LNCaP clone FGC (cell line): ENCODE measurements at regions not wholly inside any gene's neighbourhood (a gene's known extent, or its start where the extent isn't known, plus 50 kb on each side); places are given as distances from the start of the nearest gene placed in this dataset.
"Not testable (repeated sequence)": the region's sequence is repeated elsewhere in the genome, so short reads cannot be mapped to it uniquely, and the experiment has no call there.

Experiments
- DNase-seq: peaks from one replicate; pipeline ENCODE4 v3.0.0-alpha.2; 2011; ENCODE audit warnings: low read depth
- H3K4me3 ChIP-seq: 2 replicates; pipeline ENCODE4 v1.5.1; 2011; ENCODE audit warnings: mild to moderate bottlenecking, low read depth, low read length, control low read depth
- CTCF ChIP-seq: IDR thresholded peaks from 2 replicates; pipeline ENCODE4 v1.5.1; 2012; ENCODE audit warnings: mild to moderate bottlenecking; ENCODE audit not compliant: control insufficient read depth, insufficient read depth; ENCODE audit errors: extremely low read depth

DNA sequence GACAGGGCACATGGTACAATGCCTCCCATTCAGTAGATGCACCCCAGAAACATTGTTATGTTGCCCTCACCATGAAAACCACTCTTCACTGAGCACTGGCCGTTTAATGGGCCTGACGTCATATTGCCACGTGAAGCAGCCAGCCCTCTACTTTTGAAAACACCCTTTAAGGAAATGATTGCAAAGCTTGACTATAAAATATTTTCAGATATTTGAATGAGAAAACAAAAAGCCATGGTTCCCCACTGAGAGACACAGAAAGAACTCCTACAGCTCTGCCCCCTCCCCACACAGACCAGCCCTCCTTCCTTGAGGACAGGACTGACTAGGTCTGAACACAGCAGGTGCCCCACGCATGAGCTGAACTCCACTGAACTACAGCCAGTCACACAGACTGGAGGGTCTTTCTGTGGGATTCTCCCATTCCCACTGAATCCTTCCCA is 349.1 kb downstream of the ANAPC1 start:
- DNase-seq: no peak
- H3K4me3 ChIP-seq: no peak overlapping the region
- no peak for TF ChIP-seq CTCF

DNA sequence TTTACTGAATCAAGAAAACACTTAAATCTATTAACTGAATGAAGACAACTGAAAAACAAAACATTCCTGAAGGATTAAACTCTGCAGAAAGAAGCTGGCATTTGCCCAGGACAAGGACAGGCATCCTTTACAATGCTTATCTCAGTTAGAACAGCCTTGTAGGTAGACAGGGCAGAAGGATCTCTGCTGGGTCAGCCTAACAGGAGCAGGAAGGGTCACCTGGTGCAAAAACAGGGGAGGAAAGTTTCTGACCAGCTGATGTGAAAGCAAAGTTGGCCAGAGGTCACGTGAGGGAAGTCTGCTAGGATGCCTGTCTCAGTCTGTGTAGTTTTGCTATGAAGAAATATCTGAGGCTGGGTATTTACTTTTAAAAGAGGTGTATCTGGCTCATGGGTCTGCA is 348.6 kb downstream of the ANAPC1 start:
- no peak overlapping the region for H3K4me3 ChIP-seq
- no peak for TF ChIP-seq CTCF
- DNase-seq: no peak

GRCh38 chr2:111537078-111537655 is 346.8 kb downstream of the ANAPC1 start:
- no peak overlapping the region for H3K4me3 ChIP-seq
- no peak for TF ChIP-seq CTCF
- no peak for DNase-seq

GRCh38 chr2:111539991-111540390 is 344.0 kb downstream of the ANAPC1 start:
- H3K4me3 ChIP-seq, DNase-seq: not testable (repeated sequence)

GRCh38 chr2:111542120-111542774 is 341.7 kb downstream of the ANAPC1 start:
- H3K4me3 ChIP-seq, DNase-seq: not testable (repeated sequence)

DNA sequence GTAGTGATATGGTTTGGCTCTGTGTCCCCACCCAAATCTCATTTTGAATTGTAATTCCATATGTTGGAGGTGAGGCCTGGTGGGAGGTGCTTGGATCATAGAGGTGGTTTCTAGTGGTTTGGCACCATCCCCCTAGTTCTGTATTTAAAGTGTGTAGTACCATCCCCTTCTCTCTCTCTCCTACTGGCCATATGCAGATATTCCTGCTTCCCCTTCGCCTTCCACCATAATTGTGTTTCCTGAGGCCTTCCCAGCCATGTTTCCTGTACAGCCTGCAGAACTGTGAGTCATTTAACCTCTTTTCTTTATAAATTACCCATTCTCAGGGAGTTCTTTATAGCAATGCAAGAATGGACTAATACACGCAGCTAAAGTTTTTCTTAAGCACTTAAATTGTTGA is 340.0 kb downstream of the ANAPC1 start:
- not testable (repeated sequence) for DNase-seq, H3K4me3 ChIP-seq

- not testable (repeated sequence) for H3K4me3 ChIP-seq, DNase-seq
Measured at GRCh38 chr2:111545723-111546431, 338.1 kb downstream of the ANAPC1 start.

GRCh38 chr2:111546578-111546977 is 337.4 kb downstream of the ANAPC1 start:
- H3K4me3 ChIP-seq, DNase-seq: not testable (repeated sequence)

DNA sequence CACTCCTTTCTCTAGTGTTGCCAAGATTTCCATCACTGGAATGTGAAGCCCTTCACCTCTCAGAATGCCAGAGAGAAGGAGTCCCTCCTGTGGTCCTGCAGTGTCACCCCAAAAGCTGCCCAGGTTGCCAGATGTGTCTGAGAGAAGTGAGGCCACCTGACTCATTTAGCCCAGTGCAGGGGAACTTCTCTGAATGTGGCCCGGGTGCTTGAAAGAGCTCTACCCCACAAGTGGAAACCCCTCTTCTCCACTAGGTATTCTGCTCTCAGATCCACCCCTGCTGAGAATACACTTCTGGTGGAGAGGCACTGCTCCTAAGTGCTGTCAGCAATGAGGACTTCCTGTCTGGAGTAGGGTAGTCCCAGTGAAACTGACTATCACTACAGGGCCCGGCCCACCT is 334.8 kb downstream of the ANAPC1 start:
- H3K4me3 ChIP-seq, DNase-seq: not testable (repeated sequence)

DNA sequence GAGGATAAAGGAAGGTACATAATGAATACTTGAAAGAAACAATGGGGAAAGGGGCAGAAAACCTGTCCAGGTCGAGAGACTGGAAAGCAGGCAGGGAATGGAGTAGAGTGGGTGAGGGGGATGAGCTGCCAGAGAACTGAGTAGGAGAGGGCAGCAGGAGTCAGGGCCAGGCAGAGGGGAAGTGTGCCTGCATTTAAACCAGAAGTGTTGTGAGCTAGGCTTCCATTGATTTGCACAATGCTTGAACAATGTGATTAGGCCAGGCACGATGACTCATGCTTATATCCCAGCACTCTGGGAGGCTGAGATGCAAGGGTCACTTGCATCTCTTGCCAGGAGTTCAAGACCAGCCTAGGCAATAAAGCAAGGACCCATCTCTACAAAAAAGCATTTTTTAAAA is 332.6 kb downstream of the ANAPC1 start:
- not testable (repeated sequence) for H3K4me3 ChIP-seq, DNase-seq

DNA sequence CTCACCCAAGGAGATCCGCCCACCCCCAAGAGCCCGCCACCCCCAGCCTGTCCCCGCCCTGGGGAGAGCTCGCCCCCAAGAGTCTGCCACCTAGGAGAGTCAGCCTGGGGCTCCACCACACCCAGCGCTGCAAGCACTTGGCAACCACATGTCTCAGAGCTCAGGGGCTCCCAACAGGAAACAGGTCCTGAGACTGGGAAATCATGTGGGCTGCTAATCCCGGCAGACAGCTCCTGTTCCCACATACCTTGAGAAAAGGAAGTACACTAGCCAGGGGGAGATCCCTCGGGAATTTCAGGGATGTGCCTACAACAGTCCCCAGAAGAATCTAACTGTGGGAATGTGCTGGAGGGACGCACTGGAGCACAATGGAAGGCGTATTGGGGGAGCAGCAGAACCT is 331.4 kb downstream of the ANAPC1 start:
- not testable (repeated sequence) for DNase-seq

GRCh38 chr2:111559301-111559700 is 324.7 kb downstream of the ANAPC1 start:
- not testable (repeated sequence) for DNase-seq, H3K4me3 ChIP-seq

More for the DNA sequence above, 331.4 kb downstream of the ANAPC1 start:
- not testable (repeated sequence) for H3K4me3 ChIP-seq

DNA sequence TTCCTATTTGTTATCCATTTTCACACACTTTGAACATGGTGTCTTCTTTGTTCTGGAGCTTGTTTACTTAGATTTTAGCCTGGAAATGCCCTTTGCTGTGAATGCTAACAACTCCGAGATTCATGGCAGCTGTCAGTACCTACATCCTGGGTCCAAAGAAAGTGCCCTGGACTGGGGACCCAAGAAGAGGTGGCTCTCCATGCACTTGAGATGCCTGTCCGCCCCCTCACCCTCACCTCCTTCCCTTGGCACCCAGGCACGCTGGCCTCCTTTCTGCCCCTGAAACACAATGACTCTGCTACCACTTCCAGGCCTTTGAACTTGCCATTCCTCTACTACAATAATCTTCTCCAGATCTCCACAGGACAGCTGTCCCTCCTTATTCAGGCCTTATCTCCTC is 324.2 kb downstream of the ANAPC1 start:
- not testable (repeated sequence) for DNase-seq, H3K4me3 ChIP-seq

DNA sequence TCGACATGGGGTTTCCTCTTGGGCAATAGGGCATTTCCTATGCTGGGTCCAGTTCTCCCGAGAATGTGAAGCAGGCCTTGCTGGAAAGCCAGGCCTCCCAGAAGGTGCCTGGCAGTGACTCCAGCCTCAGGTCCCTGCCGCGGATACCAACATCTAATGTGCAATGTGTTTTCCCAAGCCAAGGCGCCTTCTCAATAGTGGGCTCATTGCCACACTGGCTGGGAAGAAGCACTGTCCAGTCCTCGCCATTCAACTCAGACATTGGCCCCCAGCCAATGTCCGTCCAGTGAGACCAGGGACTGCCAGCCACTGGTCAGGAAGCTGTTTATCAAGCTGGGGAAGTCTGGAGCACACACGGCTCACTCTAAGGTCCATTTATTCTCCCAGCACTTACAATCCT is 317.9 kb downstream of the ANAPC1 start:
- not testable (repeated sequence) for H3K4me3 ChIP-seq
- peak; percentile 27 for DNase-seq

- DNase-seq, H3K4me3 ChIP-seq: not testable (repeated sequence)
Measured at GRCh38 chr2:111567233-111567632, 316.8 kb downstream of the ANAPC1 start.
